ENCODE measurements at regions not wholly inside any gene's neighbourhood (a gene's known extent, or its start where the extent isn't known, plus 50 kb on each side); places are given as distances from the start of the nearest gene placed in this dataset.

DNA sequence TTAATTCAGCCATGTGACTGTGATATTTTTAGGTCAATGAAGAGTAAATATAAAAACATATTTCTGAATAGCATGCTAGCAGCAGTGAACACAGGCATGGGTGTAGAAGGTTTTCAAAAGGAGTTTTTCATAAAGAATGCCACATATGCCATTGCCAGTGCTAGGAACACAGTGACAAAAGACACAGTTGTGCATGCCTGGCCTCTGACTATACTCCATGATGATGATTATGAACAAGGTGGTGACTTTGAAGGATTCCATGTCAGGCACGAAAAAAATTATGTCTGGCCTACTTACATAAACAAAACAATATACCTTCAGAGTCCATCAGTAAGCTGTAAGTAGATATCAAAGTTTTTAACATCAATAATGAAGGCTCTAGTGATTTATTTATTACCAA lies 438.7 kb downstream of the TLE1 start:
- TF ChIP-seq, protein P1, sequence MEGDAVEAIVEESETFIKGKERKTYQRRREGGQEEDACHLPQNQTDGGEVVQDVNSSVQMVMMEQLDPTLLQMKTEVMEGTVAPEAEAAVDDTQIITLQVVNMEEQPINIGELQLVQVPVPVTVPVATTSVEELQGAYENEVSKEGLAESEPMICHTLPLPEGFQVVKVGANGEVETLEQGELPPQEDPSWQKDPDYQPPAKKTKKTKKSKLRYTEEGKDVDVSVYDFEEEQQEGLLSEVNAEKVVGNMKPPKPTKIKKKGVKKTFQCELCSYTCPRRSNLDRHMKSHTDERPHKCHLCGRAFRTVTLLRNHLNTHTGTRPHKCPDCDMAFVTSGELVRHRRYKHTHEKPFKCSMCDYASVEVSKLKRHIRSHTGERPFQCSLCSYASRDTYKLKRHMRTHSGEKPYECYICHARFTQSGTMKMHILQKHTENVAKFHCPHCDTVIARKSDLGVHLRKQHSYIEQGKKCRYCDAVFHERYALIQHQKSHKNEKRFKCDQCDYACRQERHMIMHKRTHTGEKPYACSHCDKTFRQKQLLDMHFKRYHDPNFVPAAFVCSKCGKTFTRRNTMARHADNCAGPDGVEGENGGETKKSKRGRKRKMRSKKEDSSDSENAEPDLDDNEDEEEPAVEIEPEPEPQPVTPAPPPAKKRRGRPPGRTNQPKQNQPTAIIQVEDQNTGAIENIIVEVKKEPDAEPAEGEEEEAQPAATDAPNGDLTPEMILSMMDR (IDR thresholded peaks at IDR 0.05; ENCODE audit: unreplicated experiment): no peak
- no peak for DNase-seq
- no peaks in the 10 kb centered on the region for H3K27me3 Mint-ChIP-seq (ENCODE audit: unreplicated experiment)

DNA sequence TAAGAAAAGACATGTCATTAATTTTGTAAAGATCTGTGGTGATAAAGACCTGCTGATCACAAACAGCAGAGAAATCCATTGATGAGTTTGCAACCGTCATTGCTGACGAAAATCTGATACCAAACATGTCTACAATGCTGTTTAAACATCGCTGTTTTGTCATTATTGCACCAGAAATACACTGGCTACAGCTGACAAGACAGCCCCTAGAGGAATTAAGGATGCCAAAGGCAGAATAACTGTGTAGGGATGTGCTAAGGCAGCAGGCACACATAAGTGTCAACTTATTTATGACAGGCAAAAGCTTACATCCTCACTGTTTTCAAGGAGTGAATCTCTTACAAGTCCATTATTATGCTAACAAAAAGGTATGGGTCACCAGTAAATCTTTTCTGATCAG lies 439.3 kb downstream of the TLE1 start:
- H3K9me3 Mint-ChIP-seq (ENCODE audit: low read depth, unreplicated experiment): no peaks in the 10 kb centered on the region
- TF ChIP-seq, protein P1 (IDR thresholded peaks at IDR 0.05; ENCODE audit: unreplicated experiment): no peak
- intact Hi-C loops (cut with micrococcal nuclease; ENCODE audit: unreplicated experiment): no loop called here
- DNase-seq: no peak
- BruUV-seq (replicated peaks): no TSS peak
- H3K27me3 Mint-ChIP-seq (ENCODE audit: unreplicated experiment): no peaks in the 10 kb centered on the region
- no peak overlapping the region for H3K4me3 Mint-ChIP-seq (ENCODE audit: low read depth, unreplicated experiment)
- CTCF ChIA-PET: no interaction called here
- no peak overlapping the region for H3K27ac Mint-ChIP-seq (ENCODE audit: unreplicated experiment)
- no peaks in the 10 kb centered on the region for H3K4me1 Mint-ChIP-seq (ENCODE audit: low read depth, unreplicated experiment)
- H3K36me3 Mint-ChIP-seq (ENCODE audit: insufficient read depth, unreplicated experiment): no peaks in the 10 kb centered on the region

More for the DNA sequence above, 438.7 kb downstream of the TLE1 start:
- Mint-ChIP-seq H3K27ac (ENCODE audit: unreplicated experiment) (no peak overlapping the region), H3K4me1 (ENCODE audit: low read depth, unreplicated experiment) (no peaks in the 10 kb centered on the region), H3K4me3 (ENCODE audit: low read depth, unreplicated experiment) (no peak overlapping the region), H3K9me3 (ENCODE audit: low read depth, unreplicated experiment) (no peaks in the 10 kb centered on the region), H3K36me3 (ENCODE audit: insufficient read depth, unreplicated experiment) (no peaks in the 10 kb centered on the region)
- CTCF ChIA-PET: no interaction called here
- intact Hi-C loops (cut with micrococcal nuclease; ENCODE audit: unreplicated experiment): no loop called here
- BruUV-seq (replicated peaks): no TSS peak

DNA sequence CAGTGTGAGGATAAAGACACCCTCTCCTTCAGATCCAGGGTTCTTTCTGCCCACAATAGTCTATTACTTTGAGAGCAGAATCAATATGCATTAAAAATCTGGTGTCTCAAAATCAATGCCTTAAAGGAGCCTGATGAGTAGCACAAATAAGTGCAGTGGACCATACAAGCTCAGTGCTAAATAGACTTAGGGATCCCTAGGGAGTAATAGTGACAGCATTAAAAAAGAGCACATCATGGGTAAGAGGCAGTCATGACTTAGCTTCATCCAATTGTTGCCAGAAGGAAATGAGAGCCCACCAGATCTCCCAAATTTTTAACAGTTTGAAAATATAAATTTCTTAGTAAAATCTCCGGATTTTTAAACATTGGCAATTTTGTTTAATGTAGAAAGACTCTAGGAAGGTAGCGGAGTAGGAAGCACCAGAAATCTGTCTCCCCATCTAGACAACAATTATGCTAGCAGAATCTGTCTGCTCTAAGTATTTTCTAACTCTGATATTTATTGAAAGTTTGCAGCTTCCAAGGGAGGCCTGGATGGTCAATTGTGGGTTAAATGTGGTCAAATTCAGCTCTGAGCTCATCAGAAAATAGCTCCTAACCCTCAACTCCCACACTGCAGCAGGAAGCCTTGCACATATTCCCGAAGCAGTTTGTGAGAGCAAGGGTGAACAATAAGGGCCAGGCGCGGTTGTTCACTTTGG lies 443.9 kb downstream of the TLE1 start:
- Mint-ChIP-seq H3K27ac (ENCODE audit: unreplicated experiment) (no peak overlapping the region), H3K36me3 (ENCODE audit: insufficient read depth, unreplicated experiment) (no peaks in the 10 kb centered on the region), H3K27me3 (ENCODE audit: unreplicated experiment) (no peaks in the 10 kb centered on the region), H3K4me3 (ENCODE audit: low read depth, unreplicated experiment) (no peak overlapping the region), H3K4me1 (ENCODE audit: low read depth, unreplicated experiment) (no peaks in the 10 kb centered on the region), H3K9me3 (ENCODE audit: low read depth, unreplicated experiment) (no peaks in the 10 kb centered on the region)
- BruUV-seq (replicated peaks): no TSS peak
- CTCF ChIA-PET: no interaction called here
- TF ChIP-seq, protein P1 (IDR thresholded peaks at IDR 0.05; ENCODE audit: unreplicated experiment): no peak
- no peak for DNase-seq
- intact Hi-C loops (cut with micrococcal nuclease; ENCODE audit: unreplicated experiment): no loop called here

DNA sequence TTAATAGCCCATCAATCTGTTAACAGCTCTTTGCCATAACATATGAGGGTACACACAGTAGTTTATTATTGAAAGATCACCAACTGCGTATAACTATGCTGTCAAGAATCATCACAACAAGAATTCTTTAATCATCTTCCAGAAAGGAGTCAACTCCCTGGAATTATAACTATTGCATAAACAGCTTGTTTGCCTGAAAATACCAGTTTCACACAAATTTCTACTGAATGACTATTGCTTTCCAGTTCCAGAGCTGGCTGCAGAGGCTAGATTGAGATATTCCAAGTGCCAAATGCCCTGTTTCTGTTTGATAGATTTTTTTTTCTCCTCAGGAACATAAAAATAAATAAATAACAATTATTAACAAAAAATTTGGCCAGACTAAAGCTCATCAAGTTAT lies 444.7 kb downstream of the TLE1 start:
- intact Hi-C loops (cut with micrococcal nuclease; ENCODE audit: unreplicated experiment): no loop called here
- CTCF ChIA-PET: no interaction called here
- no peaks in the 10 kb centered on the region for H3K9me3 Mint-ChIP-seq (ENCODE audit: low read depth, unreplicated experiment)

More for the DNA sequence above, 444.7 kb downstream of the TLE1 start:
- no peak for DNase-seq
- BruUV-seq (replicated peaks): no TSS peak
- Mint-ChIP-seq H3K4me1 (ENCODE audit: low read depth, unreplicated experiment) (no peaks in the 10 kb centered on the region), H3K4me3 (ENCODE audit: low read depth, unreplicated experiment) (no peak overlapping the region), H3K27ac (ENCODE audit: unreplicated experiment) (no peak overlapping the region), H3K27me3 (ENCODE audit: unreplicated experiment) (no peaks in the 10 kb centered on the region), H3K36me3 (ENCODE audit: insufficient read depth, unreplicated experiment) (no peaks in the 10 kb centered on the region)
- TF ChIP-seq, protein P1 (IDR thresholded peaks at IDR 0.05; ENCODE audit: unreplicated experiment): no peak
